Spleen (tissue), 11 donors: ENCODE measurements at regions not wholly inside any gene's neighbourhood (a gene's known extent, or its start where the extent isn't known, plus 50 kb on each side); places are given as distances from the start of the nearest gene placed in this dataset.

Experiments
- DNase-seq: peaks from one replicate; pipeline ENCODE4 v3.0.0-alpha.2; 2020
- H3K27ac ChIP-seq, 8 donors: fragments of 200-600 bp; sonication (generic) in 7 of 8; 1 replicate in 4 of 8; 2 replicates in 4 of 8; pipeline versions ENCODE4 v1.5.0 to v1.8.0; 2016 to 2021; ENCODE audit warnings: inconsistent platforms in 4 of 8, mild to moderate bottlenecking in 4 of 8, moderate library complexity in 1 of 8
- H3K27me3 ChIP-seq, 7 donors: fragments of 200-600 bp; sonication (generic) in 6 of 7; replicated peaks in 1 of 7; 1 replicate in 4 of 7; 2 replicates in 3 of 7; pipeline versions ENCODE4 v1.5.0 to v1.8.0; 2016 to 2021; ENCODE audit warnings: inconsistent platforms in 3 of 7, mild to moderate bottlenecking in 1 of 7
- H3K36me3 ChIP-seq, 6 donors: fragments of 200-600 bp; sonication (generic) in 5 of 6; 1 replicate in 4 of 6; 2 replicates in 2 of 6; pipeline versions ENCODE4 v1.5.0 to v1.8.0; 2016 to 2021; ENCODE audit warnings: inconsistent platforms in 2 of 6
- H3K4me1 ChIP-seq, 6 donors: fragments of 200-600 bp; sonication (generic) in 5 of 6; 1 replicate in 3 of 6; 2 replicates in 3 of 6; pipeline versions ENCODE4 v1.5.0 to v1.8.0; 2016 to 2021; ENCODE audit warnings: inconsistent platforms in 3 of 6
- H3K4me3 ChIP-seq, 8 donors: fragments of 200-600 bp; sonication (generic) in 7 of 8; 1 replicate in 4 of 8; 2 replicates in 4 of 8; pipeline versions ENCODE4 v1.5.0 to v1.8.0; 2016 to 2021; ENCODE audit warnings: inconsistent platforms in 4 of 8, mild to moderate bottlenecking in 4 of 8, moderate library complexity in 2 of 8
- H3K9me3 ChIP-seq, 8 donors: fragments of 200-600 bp; sonication (generic) in 7 of 8; 1 replicate in 4 of 8; 2 replicates in 4 of 8; pipeline versions ENCODE4 v1.5.0 to v1.8.0; 2016 to 2021; ENCODE audit warnings: inconsistent platforms in 4 of 8
- POLR2A ChIP-seq, 3 donors: fragments of 450-650 bp; IDR thresholded peaks; one replicate each; pipeline ENCODE4 v1.5.1; 2017; ENCODE audit warnings: antibody characterized with exemption in 3 of 3, mild to moderate bottlenecking in 1 of 3
- POLR2AphosphoS5 ChIP-seq, 3 donors: sonication (generic); formaldehyde crosslinking; IDR thresholded peaks; one replicate each; pipeline ENCODE4 v1.5.1; 2017; ENCODE audit warnings: antibody characterized with exemption in 3 of 3
- WGBS, 5 donors: extraction: QIAGEN DNeasy Blood & Tissue Kit in 3 of 5; methylation state at CpG; one replicate each; pipeline versions ENCODE4 v1.1.5 to v1.1.7; 2013 to 2018; 5-methylcytosine and 5-hydroxymethylcytosine counted together
- intact Hi-C: fragments of 100-400 bp; cut with DNase I; formaldehyde crosslinking; loops from one replicate; pipeline ENCODE4 v1.15.0; 2023; ENCODE audit warnings: low total_unique reads
- TF ChIP-seq, protein P1 (sequence below), 11 experiments: fragments of 200-600 bp in 7 of 11; fragments of 450-650 bp in 4 of 11; sonication (generic) in 4 of 11; IDR thresholded peaks in 8 of 11; conservative IDR thresholded peaks in 3 of 11; 1 replicate in 7 of 11; 2 replicates in 4 of 11; pipeline versions ENCODE4 v1.4.0 to v1.8.0; 2016 to 2021; ENCODE audit warnings: antibody characterized with exemption in 11 of 11, inconsistent platforms in 4 of 11, mild to moderate bottlenecking in 1 of 11
- donor health status: healthy with polysubstance abuse.
- donor health status: DM: no; HTN: no; CAD: no; lungs with moderate emphysema.
- donor health status: DM: no; HTN: no; CAD: no.
- donor health status: Bipolar disorder and iron deficiency.
- donor health status: healthy.
- donor health status: DM: no; HTN: no; CAD: no.
- donor health status: DM: yes; HTN: yes; CAD: no.

DNA sequence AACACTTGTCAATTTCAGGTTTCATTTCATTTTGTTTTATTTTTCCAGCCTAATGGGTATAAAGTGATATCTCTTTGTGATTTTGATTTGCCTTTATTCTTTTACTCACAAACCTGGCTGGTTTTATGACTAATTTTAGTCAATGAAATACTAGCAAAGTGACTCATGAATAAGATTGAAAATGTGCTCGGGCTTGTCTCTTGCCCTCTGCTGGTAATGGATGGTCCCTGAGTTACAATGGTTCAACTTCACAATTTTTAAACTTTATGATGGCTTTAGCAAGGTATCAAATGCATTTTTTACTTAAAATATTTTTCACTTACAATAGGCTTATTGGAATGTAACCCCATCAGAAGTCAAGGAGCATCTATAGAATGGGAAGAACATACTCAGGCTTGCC, 431.4 kb upstream of the CCNG1 start:
- DNase-seq: no peak
- 67 to 85% (median 77%) methylated on average over 1 of the region's 1 CpG for WGBS, 5 donors
- peaks cover 0 to 13% (median 0%) of the 10 kb centered on the region in 8 donors for H3K9me3 ChIP-seq
- no peaks in the 10 kb centered on the region for H3K27me3 ChIP-seq
- H3K4me1 ChIP-seq: no peaks in the 10 kb centered on the region
- no peaks in the 10 kb centered on the region for H3K36me3 ChIP-seq
- TF ChIP-seq POLR2AphosphoS5 (IDR thresholded peaks at IDR 0.05): no peak
- no peak for TF ChIP-seq POLR2A (IDR thresholded peaks at IDR 0.05)
- TF ChIP-seq, protein P1, sequence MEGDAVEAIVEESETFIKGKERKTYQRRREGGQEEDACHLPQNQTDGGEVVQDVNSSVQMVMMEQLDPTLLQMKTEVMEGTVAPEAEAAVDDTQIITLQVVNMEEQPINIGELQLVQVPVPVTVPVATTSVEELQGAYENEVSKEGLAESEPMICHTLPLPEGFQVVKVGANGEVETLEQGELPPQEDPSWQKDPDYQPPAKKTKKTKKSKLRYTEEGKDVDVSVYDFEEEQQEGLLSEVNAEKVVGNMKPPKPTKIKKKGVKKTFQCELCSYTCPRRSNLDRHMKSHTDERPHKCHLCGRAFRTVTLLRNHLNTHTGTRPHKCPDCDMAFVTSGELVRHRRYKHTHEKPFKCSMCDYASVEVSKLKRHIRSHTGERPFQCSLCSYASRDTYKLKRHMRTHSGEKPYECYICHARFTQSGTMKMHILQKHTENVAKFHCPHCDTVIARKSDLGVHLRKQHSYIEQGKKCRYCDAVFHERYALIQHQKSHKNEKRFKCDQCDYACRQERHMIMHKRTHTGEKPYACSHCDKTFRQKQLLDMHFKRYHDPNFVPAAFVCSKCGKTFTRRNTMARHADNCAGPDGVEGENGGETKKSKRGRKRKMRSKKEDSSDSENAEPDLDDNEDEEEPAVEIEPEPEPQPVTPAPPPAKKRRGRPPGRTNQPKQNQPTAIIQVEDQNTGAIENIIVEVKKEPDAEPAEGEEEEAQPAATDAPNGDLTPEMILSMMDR (IDR thresholded peaks at IDR 0.05 in 8 of 11, conservative IDR thresholded peaks at IDR 0.05 in 3 of 11): no peak
- H3K4me3 ChIP-seq: no peak overlapping the region
- intact Hi-C loops: no loop called here
- H3K27ac ChIP-seq: no peak overlapping the region

DNA sequence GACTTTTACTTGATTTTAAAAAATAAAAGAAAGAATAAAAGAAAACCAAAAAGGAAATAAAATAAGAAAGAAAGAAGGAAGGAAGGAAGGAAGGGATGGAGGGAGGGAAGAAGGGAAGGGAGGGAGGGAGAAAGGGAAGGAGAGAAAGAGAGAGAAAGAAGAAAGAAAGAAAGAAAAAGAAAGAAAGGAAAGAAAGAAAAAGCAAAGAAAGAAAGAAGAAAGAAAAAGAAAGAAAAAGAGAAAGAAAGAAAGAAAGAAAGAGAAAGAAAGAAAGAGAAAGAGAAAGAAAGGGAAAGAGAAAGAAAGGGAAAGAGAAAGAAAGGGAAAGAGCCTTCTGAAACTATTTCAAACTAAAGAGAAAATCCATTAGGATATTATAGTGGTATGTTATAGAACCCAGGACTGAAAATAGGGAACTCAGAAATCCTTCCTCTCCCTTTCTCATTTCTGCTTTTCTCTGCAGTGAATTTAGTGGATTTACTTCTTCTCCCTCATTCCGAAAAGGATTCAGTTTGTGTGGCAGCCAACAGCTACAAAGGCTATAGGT, 414.7 kb upstream of the CCNG1 start:
- H3K4me1 ChIP-seq: no peaks in the 10 kb centered on the region
- TF ChIP-seq POLR2A (IDR thresholded peaks at IDR 0.05) (no peak), POLR2AphosphoS5 (IDR thresholded peaks at IDR 0.05) (no peak)
- TF ChIP-seq, protein P1 (IDR thresholded peaks at IDR 0.05 in 8 of 11, conservative IDR thresholded peaks at IDR 0.05 in 3 of 11): no peak
- H3K4me3 ChIP-seq: no peak overlapping the region
- H3K27me3 ChIP-seq: no peaks in the 10 kb centered on the region
- no peak for DNase-seq
- no peak overlapping the region for H3K27ac ChIP-seq
- intact Hi-C loops: no loop called here
- no peaks in the 10 kb centered on the region for H3K36me3 ChIP-seq
- WGBS, 5 donors: 73 to 91% (median 77%) methylated on average over 1 of the region's 1 CpG
- no peaks in the 10 kb centered on the region for H3K9me3 ChIP-seq

DNA sequence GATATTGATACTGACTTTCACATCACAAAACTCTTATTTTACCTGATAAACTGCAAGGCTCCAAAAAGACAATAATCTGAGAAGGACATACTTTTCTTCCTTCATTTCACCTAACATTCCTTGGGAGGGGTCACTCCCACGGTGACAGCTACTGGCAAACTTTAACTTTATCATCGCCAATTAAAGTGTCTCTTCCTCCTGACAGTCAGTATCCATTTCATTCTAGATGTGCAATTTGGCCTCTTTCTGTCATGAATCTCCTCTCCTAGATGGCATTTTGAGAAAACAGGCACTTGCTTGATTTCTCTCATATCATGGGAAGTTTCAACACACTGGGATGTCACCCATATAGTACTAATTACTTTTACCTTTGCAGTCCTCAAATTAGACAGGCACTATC, 413.5 kb upstream of the CCNG1 start:
- Histone ChIP-seq H3K4me3 (no peak overlapping the region), H3K9me3 (no peaks in the 10 kb centered on the region), H3K4me1 (no peaks in the 10 kb centered on the region), H3K27ac (no peak overlapping the region), H3K27me3 (no peaks in the 10 kb centered on the region), H3K36me3 (no peaks in the 10 kb centered on the region)
- whole genome bisulfite sequencing, 5 donors: 69 to 79% (median 74%) methylated on average over 2 of the region's 2 CpGs
- intact Hi-C loops: no loop called here
- DNase-seq: no peak
- TF ChIP-seq, protein P1 (IDR thresholded peaks at IDR 0.05 in 8 of 11, conservative IDR thresholded peaks at IDR 0.05 in 3 of 11): no peak
- no peak for TF ChIP-seq POLR2AphosphoS5 (IDR thresholded peaks at IDR 0.05)
- no peak for TF ChIP-seq POLR2A (IDR thresholded peaks at IDR 0.05)

DNA sequence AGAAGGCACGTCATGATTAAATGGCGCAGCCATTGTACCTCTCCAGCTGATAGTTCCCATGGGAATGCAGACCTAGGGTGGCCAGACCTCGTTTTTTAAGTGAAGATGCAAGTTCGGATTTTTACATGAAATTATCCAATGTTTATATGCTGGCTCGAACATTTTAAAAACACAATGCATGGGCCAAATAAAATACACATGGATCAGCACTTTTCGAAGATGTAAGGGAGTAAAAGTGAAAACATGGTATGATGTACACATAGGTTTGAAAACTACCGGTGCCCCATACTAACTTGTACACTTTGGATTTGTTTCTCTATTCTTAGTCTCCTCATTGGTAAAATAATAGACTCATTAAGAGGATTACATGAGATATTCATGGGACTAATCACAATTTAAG, 412.5 kb upstream of the CCNG1 start:
- H3K4me1 ChIP-seq: no peaks in the 10 kb centered on the region
- H3K27me3 ChIP-seq: no peaks in the 10 kb centered on the region
- H3K36me3 ChIP-seq: no peaks in the 10 kb centered on the region
- intact Hi-C loops: no loop called here
- H3K27ac ChIP-seq: no peak overlapping the region
- no peak overlapping the region for H3K4me3 ChIP-seq
- no peak for TF ChIP-seq POLR2A (IDR thresholded peaks at IDR 0.05)
- DNase-seq: no peak
- WGBS, 5 donors: 78 to 86% (median 83%) methylated on average over 7 of the region's 7 CpGs
- H3K9me3 ChIP-seq: no peaks in the 10 kb centered on the region

DNA sequence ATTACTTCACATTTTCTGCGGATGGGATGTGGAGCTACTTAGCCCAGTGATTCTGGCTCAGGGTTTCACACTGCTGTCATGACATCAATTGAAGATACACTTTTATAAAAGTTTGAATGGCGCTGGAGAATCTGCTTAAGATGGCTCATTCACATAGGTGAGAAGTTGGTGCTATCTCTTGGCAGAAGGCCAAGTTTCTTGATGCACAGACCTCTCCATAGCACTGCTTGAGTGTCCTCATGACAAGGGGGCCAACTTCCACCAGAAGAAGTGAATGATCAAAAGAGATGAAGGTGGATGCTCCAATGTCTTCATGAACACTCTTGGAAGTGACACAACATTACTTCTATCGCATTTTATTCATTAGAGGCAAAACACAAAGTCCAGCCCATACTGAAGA, 403.7 kb upstream of the CCNG1 start:
- 30 to 33% (median 33%) methylated on average over 3 of the region's 3 CpGs for WGBS, 5 donors
- DNase-seq: no peak
- no peaks in the 10 kb centered on the region for H3K4me1 ChIP-seq
- no peaks in the 10 kb centered on the region for H3K36me3 ChIP-seq
- intact Hi-C loops: no loop called here
- H3K27me3 ChIP-seq: no peaks in the 10 kb centered on the region
- no peak overlapping the region for H3K27ac ChIP-seq
- H3K4me3 ChIP-seq: no peak overlapping the region
- TF ChIP-seq POLR2AphosphoS5 (IDR thresholded peaks at IDR 0.05) (no peak), POLR2A (IDR thresholded peaks at IDR 0.05) (no peak)
- TF ChIP-seq, protein P1 (IDR thresholded peaks at IDR 0.05 in 8 of 11, conservative IDR thresholded peaks at IDR 0.05 in 3 of 11): no peak
- H3K9me3 ChIP-seq: peaks cover 0 to 15% (median 0%) of the 10 kb centered on the region in 8 donors
